ENCODE measurements at regions not wholly inside any gene's neighbourhood (a gene's known extent, or its start where the extent isn't known, plus 50 kb on each side); places are given as distances from the start of the nearest gene placed in this dataset.

DNA sequence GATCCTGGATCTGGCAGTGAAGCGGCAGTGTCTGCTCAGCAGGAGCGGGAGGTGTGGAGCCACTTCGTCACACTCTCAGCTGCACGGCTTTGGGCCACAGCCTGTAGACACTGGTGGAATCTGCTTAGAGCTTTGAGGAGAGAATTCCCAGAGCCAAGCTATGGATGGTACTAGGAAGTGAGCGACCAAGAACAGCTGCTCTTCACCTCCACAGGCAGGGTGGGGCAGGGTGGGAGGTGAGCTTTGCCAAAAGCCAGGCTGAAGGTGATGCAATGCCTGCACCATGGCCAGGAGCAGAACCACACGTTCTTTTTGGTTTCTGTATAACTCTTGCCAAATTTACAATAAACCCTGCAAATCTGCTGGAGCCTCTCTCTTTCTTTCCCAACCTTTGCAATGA, 226.1 kb downstream of the ANKRD30B start:
- Mint-ChIP-seq H3K4me1 (no peaks in the 10 kb centered on the region), H3K36me3 (ENCODE audit: low read depth) (no peaks in the 10 kb centered on the region), H3K9me3 (peaks cover 58% of the 10 kb centered on the region), H3K4me3 (no peak overlapping the region), H3K27me3 (ENCODE audit: low read depth, poor library complexity) (peaks cover 3% of the 10 kb centered on the region), H3K27ac (no peak overlapping the region)
- TF ChIP-seq CTCF (IDR thresholded peaks at IDR 0.05) = no peak
- DNase-seq = no peak

GRCh38 chr18:14974576-14974975, 226.6 kb downstream of the ANKRD30B start:
- no peaks in the 10 kb centered on the region for H3K36me3 Mint-ChIP-seq (ENCODE audit: low read depth)
- no peak for TF ChIP-seq CTCF (IDR thresholded peaks at IDR 0.05)
- peaks cover 3% of the 10 kb centered on the region for H3K27me3 Mint-ChIP-seq (ENCODE audit: low read depth, poor library complexity)
- no peaks in the 10 kb centered on the region for H3K4me1 Mint-ChIP-seq
- no peak overlapping the region for H3K4me3 Mint-ChIP-seq
- peaks cover 58% of the 10 kb centered on the region for H3K9me3 Mint-ChIP-seq
- DNase-seq = no peak
- no peak overlapping the region for H3K27ac Mint-ChIP-seq

- Mint-ChIP-seq H3K36me3 (ENCODE audit: low read depth) (no peaks in the 10 kb centered on the region), H3K9me3 (peaks cover 65% of the 10 kb centered on the region), H3K27ac (no peak overlapping the region)
These were observed 227.5 kb downstream of the ANKRD30B start for GRCh38 chr18:14975431-14975830.

DNA sequence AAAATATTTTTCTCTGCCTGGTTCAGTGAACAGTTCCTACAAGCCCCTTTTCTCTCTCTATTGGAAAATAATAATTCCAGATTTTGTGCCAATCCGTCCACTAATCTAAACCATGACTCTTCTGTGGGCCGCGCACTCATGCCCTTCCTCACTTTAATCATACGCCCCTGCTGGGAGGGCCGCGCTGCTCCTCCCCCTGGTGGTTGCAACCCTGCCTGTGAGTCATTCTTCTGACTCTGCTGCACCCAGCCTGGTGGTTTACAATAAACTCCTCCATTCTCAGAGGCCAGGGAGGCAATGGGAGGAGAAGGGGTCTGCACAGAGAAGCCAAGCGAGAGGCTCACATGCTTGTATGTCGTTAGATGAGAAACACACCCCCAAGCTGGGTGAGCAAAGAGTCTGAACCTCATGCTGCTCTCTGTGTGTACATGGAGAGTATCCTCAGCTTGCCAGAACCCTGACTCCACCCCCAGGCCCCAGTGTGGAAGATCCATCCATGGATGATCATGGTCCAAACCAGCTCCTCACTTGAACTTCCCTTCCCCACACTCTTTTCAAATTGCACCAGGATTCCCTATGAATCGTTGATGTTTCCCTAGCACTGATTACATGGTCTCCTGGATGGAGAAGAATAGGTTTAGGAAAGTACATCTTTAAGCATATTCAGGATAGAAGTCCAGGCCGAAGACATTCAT, 228.9 kb downstream of the ANKRD30B start:
- Mint-ChIP-seq H3K4me3 (no peak overlapping the region), H3K27me3 (ENCODE audit: low read depth, poor library complexity) (no peaks in the 10 kb centered on the region), H3K36me3 (ENCODE audit: low read depth) (no peaks in the 10 kb centered on the region), H3K4me1 (no peaks in the 10 kb centered on the region), H3K9me3 (peaks cover 80% of the 10 kb centered on the region), H3K27ac (no peak overlapping the region)
- no peak for TF ChIP-seq CTCF (IDR thresholded peaks at IDR 0.05)
- no peak for DNase-seq

More at GRCh38 chr18:14975431-14975830, 227.5 kb downstream of the ANKRD30B start:
- Mint-ChIP-seq H3K27me3 (ENCODE audit: low read depth, poor library complexity) (peaks cover 3% of the 10 kb centered on the region), H3K4me1 (no peaks in the 10 kb centered on the region), H3K4me3 (no peak overlapping the region)
- no peak for TF ChIP-seq CTCF (IDR thresholded peaks at IDR 0.05)
- no peak for DNase-seq

GRCh38 chr18:14978191-14978590, 230.2 kb downstream of the ANKRD30B start:
- Mint-ChIP-seq H3K4me1 (no peaks in the 10 kb centered on the region), H3K27me3 (ENCODE audit: low read depth, poor library complexity) (no peaks in the 10 kb centered on the region), H3K27ac (no peak overlapping the region), H3K4me3 (no peak overlapping the region), H3K9me3 (peaks cover 88% of the 10 kb centered on the region), H3K36me3 (ENCODE audit: low read depth) (no peaks in the 10 kb centered on the region)
- no peak for TF ChIP-seq CTCF (IDR thresholded peaks at IDR 0.05)
- DNase-seq = no peak

GRCh38 chr18:14978962-14979535, 231.1 kb downstream of the ANKRD30B start:
- no peaks in the 10 kb centered on the region for H3K27me3 Mint-ChIP-seq (ENCODE audit: low read depth, poor library complexity)
- H3K4me1 Mint-ChIP-seq = no peaks in the 10 kb centered on the region
- H3K36me3 Mint-ChIP-seq (ENCODE audit: low read depth) = no peaks in the 10 kb centered on the region
- DNase-seq = no peak
- peaks cover 83% of the 10 kb centered on the region for H3K9me3 Mint-ChIP-seq
- no peak overlapping the region for H3K4me3 Mint-ChIP-seq
- no peak overlapping the region for H3K27ac Mint-ChIP-seq
- no peak for TF ChIP-seq CTCF (IDR thresholded peaks at IDR 0.05)
